ENCODE measurements at regions not wholly inside any gene's neighbourhood (a gene's known extent, or its start where the extent isn't known, plus 50 kb on each side); places are given as distances from the start of the nearest gene placed in this dataset.
"Not testable (repeated sequence)": the region's sequence is repeated elsewhere in the genome, so short reads cannot be mapped to it uniquely, and the experiment has no call there.

- no peak overlapping the region for H3K27ac Mint-ChIP-seq
- peaks cover 0 to 8% (median 3%) of the 10 kb centered on the region in 4 donors for H3K4me1 Mint-ChIP-seq
- peaks cover 0 to 10% (median 0%) of the 10 kb centered on the region in 5 donors for H3K27me3 Mint-ChIP-seq
- H3K9me3 Mint-ChIP-seq: peaks cover 0 to 8% (median 0%) of the 10 kb centered on the region in 9 donors
- DNase-seq: no peak
- H3K36me3 Mint-ChIP-seq: no peaks in the 10 kb centered on the region
- ATAC-seq: no peak
- POLR2A ChIA-PET: no interaction called here
- H3K4me3 Mint-ChIP-seq: no peak overlapping the region
Measured at GRCh38 chr16:17936766-17937402, 399.7 kb downstream of the NPIPA8 start.

DNA sequence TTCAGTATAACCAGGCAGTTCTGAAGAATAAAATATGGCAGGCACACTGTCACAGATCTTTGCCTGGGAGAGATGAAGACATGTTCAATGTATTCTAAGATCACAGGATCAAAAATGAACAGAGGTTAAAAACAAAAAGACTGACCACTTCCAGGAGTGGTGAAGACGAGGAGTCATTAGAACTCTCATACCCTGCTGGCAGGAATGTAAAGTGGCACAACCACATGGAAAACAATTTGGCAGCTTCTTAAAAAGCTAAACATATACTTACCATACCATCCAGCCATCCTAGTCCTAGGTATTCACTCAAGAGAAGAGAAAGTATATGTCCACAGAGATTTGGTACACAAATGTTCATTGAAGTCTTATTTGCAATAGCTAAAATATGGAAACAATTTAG lies 406.3 kb downstream of the NPIPA8 start:
- H3K27me3 Mint-ChIP-seq: peaks cover 4 to 17% (median 8%) of the 10 kb centered on the region in 5 donors
- H3K4me1 Mint-ChIP-seq: no peaks in the 10 kb centered on the region
- POLR2A ChIA-PET: no interaction called here
- H3K36me3 Mint-ChIP-seq: no peaks in the 10 kb centered on the region
- H3K4me3 Mint-ChIP-seq: no peak overlapping the region
- no peak for ATAC-seq
- H3K27ac Mint-ChIP-seq: no peak overlapping the region
- peaks cover 0 to 15% (median 0%) of the 10 kb centered on the region in 9 donors for H3K9me3 Mint-ChIP-seq
- no peak for DNase-seq

- H3K4me1 Mint-ChIP-seq: no peaks in the 10 kb centered on the region
- H3K27ac Mint-ChIP-seq: no peak overlapping the region
- peaks cover 4 to 18% (median 8%) of the 10 kb centered on the region in 5 donors for H3K27me3 Mint-ChIP-seq
- peaks cover 0 to 16% (median 2%) of the 10 kb centered on the region in 9 donors for H3K9me3 Mint-ChIP-seq
- no peak overlapping the region for H3K4me3 Mint-ChIP-seq
- DNase-seq (no peak), ATAC-seq (no peak)
- H3K36me3 Mint-ChIP-seq: no peaks in the 10 kb centered on the region
- POLR2A ChIA-PET: no interaction called here
Measured at GRCh38 chr16:17926866-17927399, 409.6 kb downstream of the NPIPA8 start.

DNA sequence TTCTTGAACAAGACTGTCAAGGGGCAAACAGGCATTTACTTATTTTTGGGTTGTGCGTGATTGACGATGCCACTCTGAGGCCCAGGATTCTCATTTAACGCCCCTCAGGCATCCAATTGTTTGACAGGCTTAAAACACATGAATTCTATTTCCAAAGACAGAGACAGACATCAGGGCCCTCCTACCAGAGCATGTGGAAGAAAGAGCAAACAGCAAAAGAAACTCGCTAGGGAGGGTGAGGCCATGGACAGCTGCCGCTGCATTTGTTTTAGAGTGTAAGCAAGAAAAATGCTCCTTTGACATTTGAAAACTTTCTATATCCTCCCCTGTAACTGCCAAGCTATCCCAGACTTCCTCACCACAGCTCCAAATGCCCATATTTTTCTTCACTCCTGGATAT lies 410.1 kb downstream of the NPIPA8 start:
- ATAC-seq (no peak), DNase-seq (no peak)
- Mint-ChIP-seq H3K27ac (no peak overlapping the region), H3K4me1 (no peaks in the 10 kb centered on the region), H3K9me3 (peaks cover 0 to 15% (median under 1%) of the 10 kb centered on the region in 9 donors), H3K4me3 (no peak overlapping the region), H3K36me3 (no peaks in the 10 kb centered on the region), H3K27me3 (peaks cover 5 to 22% (median 10%) of the 10 kb centered on the region in 5 donors)
- POLR2A ChIA-PET: no interaction called here

DNA sequence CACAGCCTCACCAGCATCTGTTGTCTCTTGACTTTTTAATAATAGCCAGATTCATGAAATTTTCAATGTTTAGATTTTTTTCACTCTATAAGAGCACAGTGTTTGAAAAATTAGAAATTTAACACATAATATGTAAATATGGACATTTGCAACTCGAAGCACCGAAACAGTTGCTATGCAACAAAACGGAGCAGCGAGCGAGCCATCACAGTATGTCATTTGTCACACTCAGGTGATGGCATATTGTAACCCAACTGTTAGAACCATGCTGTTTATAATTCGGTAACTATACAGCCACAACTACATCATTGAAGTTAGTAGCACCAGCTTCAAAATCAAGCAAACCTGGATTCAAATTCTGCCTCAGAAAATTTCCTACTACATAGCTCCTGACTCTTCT lies 410.8 kb downstream of the NPIPA8 start:
- no peak overlapping the region for H3K4me3 Mint-ChIP-seq
- H3K36me3 Mint-ChIP-seq: no peaks in the 10 kb centered on the region
- H3K27me3 Mint-ChIP-seq: peaks cover 4 to 26% (median 10%) of the 10 kb centered on the region in 5 donors
- peaks cover 0 to 14% (median 0%) of the 10 kb centered on the region in 9 donors for H3K9me3 Mint-ChIP-seq
- no peaks in the 10 kb centered on the region for H3K4me1 Mint-ChIP-seq
- no peak for DNase-seq
- ATAC-seq: no peak
- H3K27ac Mint-ChIP-seq: no peak overlapping the region
- POLR2A ChIA-PET: no interaction called here

GRCh38 chr16:17921357-17921978 lies 415.1 kb downstream of the NPIPA8 start:
- ATAC-seq: no peak
- Mint-ChIP-seq H3K27me3 (peaks cover 8 to 38% (median 13%) of the 10 kb centered on the region in 5 donors), H3K4me3 (no peak overlapping the region), H3K27ac (no peak overlapping the region), H3K36me3 (peaks cover 0 to 4% (median 0%) of the 10 kb centered on the region in 3 donors), H3K4me1 (no peaks in the 10 kb centered on the region), H3K9me3 (peaks cover 0 to 14% (median 3%) of the 10 kb centered on the region in 9 donors)
- POLR2A ChIA-PET: no interaction called here
- peak in 8 of 10 donors; percentile 4 to 37 (median 14) for DNase-seq

DNA sequence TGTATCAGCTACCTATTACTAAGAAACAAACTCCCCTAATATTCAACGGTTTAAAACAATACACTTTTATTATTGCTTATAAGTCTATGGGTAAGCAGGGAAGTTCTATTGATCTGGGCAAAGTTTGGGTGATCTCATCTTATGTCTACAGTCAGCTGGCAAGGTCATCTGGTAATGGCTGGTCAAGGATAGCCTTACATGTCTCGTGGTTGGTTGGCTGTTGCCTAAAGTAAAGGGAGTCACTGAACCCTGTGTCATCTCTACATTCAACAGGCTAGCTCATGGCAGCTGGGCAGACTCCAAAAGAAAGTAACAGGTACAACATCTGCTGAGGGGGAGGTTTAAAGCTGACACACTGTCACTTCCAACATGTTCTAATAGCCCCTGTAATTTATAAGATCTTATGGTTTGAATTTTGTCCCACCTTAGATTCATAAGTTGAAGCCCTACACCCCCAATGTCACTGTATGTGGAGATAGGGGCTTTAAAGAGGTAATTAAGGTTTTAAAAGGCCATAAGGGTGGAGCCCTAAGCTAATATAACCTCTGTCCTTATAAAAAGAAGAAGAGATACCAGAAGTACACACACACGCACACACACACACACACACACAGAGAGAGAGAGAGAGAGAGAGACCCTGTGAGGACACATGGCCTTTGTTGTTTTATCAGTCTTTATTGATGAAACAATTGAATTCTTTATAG lies 419.1 kb downstream of the NPIPA8 start:
- ATAC-seq (no peak), DNase-seq (no peak)
- H3K4me1 Mint-ChIP-seq: no peaks in the 10 kb centered on the region
- peaks cover 0 to 17% (median 0%) of the 10 kb centered on the region in 3 donors for H3K36me3 Mint-ChIP-seq
- H3K27ac Mint-ChIP-seq: no peak overlapping the region
- POLR2A ChIA-PET: no interaction called here
- no peak overlapping the region for H3K4me3 Mint-ChIP-seq
- H3K9me3 Mint-ChIP-seq: peaks cover 0 to 41% (median 17%) of the 10 kb centered on the region in 9 donors
- peaks cover 5 to 42% (median 16%) of the 10 kb centered on the region in 5 donors for H3K27me3 Mint-ChIP-seq

GRCh38 chr16:17915791-17916190 lies 420.7 kb downstream of the NPIPA8 start:
- Mint-ChIP-seq H3K9me3 (peaks cover 0 to 41% (median 20%) of the 10 kb centered on the region in 9 donors), H3K36me3 (peaks cover 0 to 17% (median 0%) of the 10 kb centered on the region in 3 donors), H3K4me1 (no peaks in the 10 kb centered on the region), H3K4me3 (no peak overlapping the region), H3K27ac (no peak overlapping the region), H3K27me3 (peaks cover 5 to 34% (median 13%) of the 10 kb centered on the region in 5 donors)
- no peak for ATAC-seq
- no peak for DNase-seq
- POLR2A ChIA-PET: no interaction called here

DNA sequence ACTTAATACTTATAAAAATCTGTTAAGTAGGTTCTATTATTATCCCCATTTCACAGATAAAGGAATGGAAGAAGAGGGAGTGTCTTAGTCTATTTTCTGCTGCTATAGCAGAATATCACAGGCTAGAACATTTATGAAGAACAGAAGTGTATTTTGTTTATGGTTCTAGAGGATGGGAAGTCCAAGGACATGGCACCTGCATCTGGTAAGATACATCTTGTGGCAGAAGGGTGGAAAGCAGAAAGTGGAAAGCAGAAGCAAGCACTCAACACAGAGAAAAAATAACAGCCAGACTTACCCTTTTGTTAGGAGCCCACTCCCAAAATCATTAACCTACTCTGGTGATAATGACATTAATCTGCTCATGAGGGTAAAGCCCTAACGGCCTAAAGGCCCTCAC lies 422.4 kb downstream of the NPIPA8 start:
- ATAC-seq (no peak), DNase-seq (no peak)
- Mint-ChIP-seq H3K36me3 (peaks cover 0 to 17% (median 0%) of the 10 kb centered on the region in 3 donors), H3K4me1 (no peaks in the 10 kb centered on the region), H3K9me3 (peaks cover 0 to 40% (median 20%) of the 10 kb centered on the region in 9 donors), H3K27me3 (peaks cover 0 to 28% (median 8%) of the 10 kb centered on the region in 5 donors), H3K27ac (no peak overlapping the region), H3K4me3 (no peak overlapping the region)
- POLR2A ChIA-PET: no interaction called here

GRCh38 chr16:17911578-17911977 lies 425.0 kb downstream of the NPIPA8 start:
- ATAC-seq, POLR2A ChIA-PET, H3K27ac Mint-ChIP-seq, H3K4me3 Mint-ChIP-seq, DNase-seq, H3K4me1 Mint-ChIP-seq: not testable (repeated sequence)
- peaks cover 0 to 13% (median 0%) of the 10 kb centered on the region in 3 donors for H3K36me3 Mint-ChIP-seq
- peaks cover 0 to 27% (median 4%) of the 10 kb centered on the region in 5 donors for H3K27me3 Mint-ChIP-seq
- peaks cover 0 to 31% (median 16%) of the 10 kb centered on the region in 9 donors for H3K9me3 Mint-ChIP-seq

DNA sequence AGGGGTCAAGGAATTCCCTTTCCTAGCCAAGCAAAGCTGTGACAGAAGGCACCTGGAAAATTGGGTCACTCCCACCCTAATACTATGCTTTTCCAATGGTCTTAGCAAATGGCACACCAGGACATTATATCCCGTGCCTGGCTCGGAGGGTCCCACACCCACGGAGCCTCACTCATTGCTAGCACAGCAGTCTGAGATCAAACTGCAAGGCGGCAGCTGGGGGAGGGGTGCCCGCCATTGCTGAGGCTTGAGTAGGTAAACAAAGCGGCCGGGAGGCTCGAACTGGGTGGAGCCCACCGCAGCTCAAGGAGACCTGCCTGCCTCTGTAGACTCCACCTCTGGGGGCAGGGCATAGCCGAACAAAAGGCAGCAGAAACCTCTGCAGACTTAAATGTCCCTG lies 429.9 kb downstream of the NPIPA8 start:
- POLR2A ChIA-PET, H3K4me3 Mint-ChIP-seq, DNase-seq, H3K36me3 Mint-ChIP-seq, H3K27ac Mint-ChIP-seq, H3K4me1 Mint-ChIP-seq, ATAC-seq: not testable (repeated sequence)
- Mint-ChIP-seq H3K9me3 (peaks cover 0 to 30% (median 14%) of the 10 kb centered on the region in 9 donors), H3K27me3 (peaks cover 4 to 39% (median 10%) of the 10 kb centered on the region in 5 donors)

DNA sequence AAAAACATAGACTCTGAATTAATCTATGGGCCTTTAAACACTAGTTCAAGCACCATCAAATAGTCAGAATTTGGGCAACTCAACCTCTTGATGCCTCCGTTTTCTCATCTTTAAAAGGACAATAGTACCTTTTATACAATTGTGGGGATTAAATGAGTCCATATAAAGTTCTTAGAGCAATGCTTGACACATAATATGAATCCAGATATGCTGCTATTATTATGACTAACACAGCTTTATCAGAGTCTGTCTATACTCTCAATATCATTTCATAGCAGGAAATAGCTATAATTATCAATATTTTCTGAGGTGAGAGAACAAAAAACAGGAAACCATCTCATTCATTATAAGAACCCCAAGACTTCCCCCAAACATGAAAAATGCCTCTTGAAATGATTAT lies 430.5 kb upstream of the XYLT1 start:
- Mint-ChIP-seq H3K36me3 (peaks cover 0 to 4% (median 0%) of the 10 kb centered on the region in 3 donors), H3K4me1 (no peaks in the 10 kb centered on the region), H3K4me3 (no peak overlapping the region), H3K27ac (no peak overlapping the region), H3K9me3 (peaks cover 0 to 20% (median 10%) of the 10 kb centered on the region in 9 donors), H3K27me3 (peaks cover 6 to 35% (median 11%) of the 10 kb centered on the region in 5 donors)
- DNase-seq (no peak), ATAC-seq (no peak)
- POLR2A ChIA-PET: no interaction called here

GRCh38 chr16:17899141-17899540 lies 428.4 kb upstream of the XYLT1 start:
- POLR2A ChIA-PET: no interaction called here
- peaks cover 7 to 38% (median 11%) of the 10 kb centered on the region in 5 donors for H3K27me3 Mint-ChIP-seq
- DNase-seq: no peak
- H3K9me3 Mint-ChIP-seq: peaks cover 0 to 2% (median 0%) of the 10 kb centered on the region in 9 donors
- H3K4me1 Mint-ChIP-seq: no peaks in the 10 kb centered on the region
- no peak for ATAC-seq
- no peaks in the 10 kb centered on the region for H3K36me3 Mint-ChIP-seq
- no peak overlapping the region for H3K4me3 Mint-ChIP-seq
- H3K27ac Mint-ChIP-seq: no peak overlapping the region

Measured in naive thymus-derived CD8-positive, alpha-beta T cell (primary cell).